Astrocyte (in vitro differentiated cells and primary cell): ENCODE measurements at regions not wholly inside any gene's neighbourhood (a gene's known extent, or its start where the extent isn't known, plus 50 kb on each side); places are given as distances from the start of the nearest gene placed in this dataset.
A peak's percentile ranks its signal among the peaks of the same experiment; 100 is the strongest.

ENCODE experiments used
- DNase-seq: peaks from one replicate; pipeline ENCODE4 v3.0.0-alpha.2; 2010; ENCODE audit warnings: low read depth
- FAIRE-seq: peaks from 2 replicates; lab custom pipeline; 2011; peaks lifted over from hg19 to GRCh38; lab: Jason Lieb, UNC
- H2AFZ ChIP-seq: 2 replicates; pipeline ENCODE4 v1.6.0; 2012; ENCODE audit warnings: low read depth, low read length, inconsistent platforms
- H3K27ac ChIP-seq: 2 replicates; pipeline ENCODE4 v1.5.1; 2011; ENCODE audit warnings: low read depth, low read length, inconsistent platforms
- H3K27me3 ChIP-seq: 2 replicates; pipeline ENCODE4 v1.6.0; 2011; ENCODE audit warnings: low read length, inconsistent platforms; ENCODE audit not compliant: insufficient read depth
- H3K36me3 ChIP-seq: 2 replicates; pipeline ENCODE4 v1.5.1; 2011; ENCODE audit warnings: low read length, inconsistent platforms; ENCODE audit not compliant: insufficient read depth
- H3K4me1 ChIP-seq: 2 replicates; pipeline ENCODE4 v1.5.1; 2011; ENCODE audit warnings: low read length, inconsistent platforms; ENCODE audit not compliant: insufficient read depth
- H3K4me2 ChIP-seq: 2 replicates; pipeline ENCODE4 v1.6.0; 2012; ENCODE audit warnings: low read length, inconsistent platforms
- H3K4me3 ChIP-seq: 2 replicates; pipeline ENCODE4 v1.5.1; 2011; ENCODE audit warnings: low read depth, mild to moderate bottlenecking, low read length, inconsistent platforms; ENCODE audit not compliant: insufficient read depth
- H3K79me2 ChIP-seq: 2 replicates; pipeline ENCODE4 v1.6.0; 2012; ENCODE audit warnings: mild to moderate bottlenecking, low read length, inconsistent platforms; ENCODE audit not compliant: insufficient read depth
- H3K9ac ChIP-seq: 2 replicates; pipeline ENCODE4 v1.6.0; 2012; ENCODE audit warnings: mild to moderate bottlenecking, low read length, inconsistent platforms
- H3K9me3 ChIP-seq: 2 replicates; pipeline ENCODE4 v1.5.1; 2012; ENCODE audit warnings: low read depth, mild to moderate bottlenecking, low read length, inconsistent platforms; ENCODE audit not compliant: insufficient read depth
- H4K20me1 ChIP-seq: 2 replicates; pipeline ENCODE4 v1.6.0; 2012; ENCODE audit warnings: low read length, inconsistent platforms; ENCODE audit not compliant: insufficient read depth
- H3K27ac Mint-ChIP-seq: one replicate; pipeline ENCODE4 v1.8.0; 2021; ENCODE audit warnings: mild to moderate bottlenecking, mixed read lengths; ENCODE audit not compliant: unreplicated experiment
- H3K27me3 Mint-ChIP-seq: one replicate; pipeline ENCODE4 v1.8.0; 2021; ENCODE audit warnings: low read depth, mixed read lengths; ENCODE audit not compliant: unreplicated experiment
- H3K36me3 Mint-ChIP-seq: one replicate; pipeline ENCODE4 v1.8.0; 2021; ENCODE audit warnings: low read depth, mixed read lengths; ENCODE audit not compliant: unreplicated experiment
- H3K4me1 Mint-ChIP-seq: one replicate; pipeline ENCODE4 v1.8.0; 2021; ENCODE audit warnings: low read depth, mixed read lengths; ENCODE audit not compliant: unreplicated experiment
- H3K4me3 Mint-ChIP-seq: one replicate; pipeline ENCODE4 v1.8.0; 2021; ENCODE audit warnings: mild to moderate bottlenecking, moderate library complexity, mixed read lengths; ENCODE audit not compliant: unreplicated experiment
- H3K9me3 Mint-ChIP-seq: one replicate; pipeline ENCODE4 v1.8.0; 2021; ENCODE audit warnings: mild to moderate bottlenecking, mixed read lengths; ENCODE audit not compliant: unreplicated experiment
- CTCF ChIP-seq: IDR thresholded peaks from 2 replicates; pipeline ENCODE4 v1.5.1; 2011; ENCODE audit warnings: low read depth, mild to moderate bottlenecking, inconsistent platforms, low read length, moderate library complexity; ENCODE audit not compliant: insufficient read depth
- EZH2 ChIP-seq: IDR thresholded peaks from 2 replicates; pipeline ENCODE4 v1.6.1; 2012; ENCODE audit warnings: mild to moderate bottlenecking, low read length, inconsistent platforms; ENCODE audit not compliant: insufficient read depth

- no peaks in the 10 kb centered on the region for H3K79me2 ChIP-seq
- Mint-ChIP-seq H3K4me1 (peaks cover 10% of the 10 kb centered on the region), H3K36me3 (peaks cover 2% of the 10 kb centered on the region), H3K27ac (no peak overlapping the region), H3K27me3 (no peaks in the 10 kb centered on the region), H3K4me3 (no peak overlapping the region), H3K9me3 (peaks cover 8% of the 10 kb centered on the region)
- no peak overlapping the region for H3K9ac ChIP-seq
- no peaks in the 10 kb centered on the region for H3K27me3 ChIP-seq
- H2AFZ ChIP-seq = no peak overlapping the region
- DNase-seq (peak; percentile 54), FAIRE-seq (peak; percentile 5)
- no peaks in the 10 kb centered on the region for H3K36me3 ChIP-seq
- H3K4me3 ChIP-seq = no peak overlapping the region
- TF ChIP-seq EZH2 = no peak
- TF ChIP-seq CTCF = no peak
- no peaks in the 10 kb centered on the region for H3K9me3 ChIP-seq
- no peaks in the 10 kb centered on the region for H4K20me1 ChIP-seq
- no peak overlapping the region for H3K4me2 ChIP-seq
- H3K4me1 ChIP-seq = peaks cover 6% of the 10 kb centered on the region
- peak overlapping the region; percentile 63 for H3K27ac ChIP-seq
Observed at GRCh38 chr5:125310749-125311148, 564.3 kb upstream of the ZNF608 start.

- Histone ChIP-seq H3K4me2 (peak overlapping the region; percentile 24), H3K4me1 (peaks cover 6% of the 10 kb centered on the region), H3K36me3 (no peaks in the 10 kb centered on the region), H3K27me3 (no peaks in the 10 kb centered on the region), H3K27ac (peak overlapping the region; percentile 63), H3K4me3 (no peak overlapping the region), H3K9ac (peak overlapping the region; percentile 3), H2AFZ (no peak overlapping the region), H3K9me3 (no peaks in the 10 kb centered on the region), H4K20me1 (no peaks in the 10 kb centered on the region), H3K79me2 (no peaks in the 10 kb centered on the region)
- Mint-ChIP-seq H3K27ac (peak overlapping the region; percentile 72), H3K36me3 (peaks cover 2% of the 10 kb centered on the region), H3K27me3 (no peaks in the 10 kb centered on the region), H3K9me3 (peaks cover 8% of the 10 kb centered on the region), H3K4me1 (peaks cover 10% of the 10 kb centered on the region), H3K4me3 (no peak overlapping the region)
- DNase-seq = peak; percentile 94
- TF ChIP-seq EZH2 = no peak
- FAIRE-seq = peak; percentile 97
Observed at GRCh38 chr5:125311743-125312142, 565.3 kb upstream of the ZNF608 start.

GRCh38 chr5:125313555-125313954, 567.1 kb upstream of the ZNF608 start:
- Histone ChIP-seq H3K36me3 (no peaks in the 10 kb centered on the region), H3K9me3 (no peaks in the 10 kb centered on the region), H3K79me2 (no peaks in the 10 kb centered on the region), H3K4me2 (no peak overlapping the region), H3K9ac (no peak overlapping the region), H2AFZ (no peak overlapping the region), H3K4me1 (peaks cover 6% of the 10 kb centered on the region), H3K27ac (no peak overlapping the region), H4K20me1 (no peaks in the 10 kb centered on the region), H3K27me3 (no peaks in the 10 kb centered on the region), H3K4me3 (no peak overlapping the region)
- H3K4me3 Mint-ChIP-seq = no peak overlapping the region
- FAIRE-seq (no peak), DNase-seq (no peak)
- peaks cover 2% of the 10 kb centered on the region for H3K36me3 Mint-ChIP-seq
- H3K4me1 Mint-ChIP-seq = peaks cover 15% of the 10 kb centered on the region
- no peak for TF ChIP-seq CTCF
- no peak for TF ChIP-seq EZH2
- peaks cover 6% of the 10 kb centered on the region for H3K9me3 Mint-ChIP-seq
- no peaks in the 10 kb centered on the region for H3K27me3 Mint-ChIP-seq
- no peak overlapping the region for H3K27ac Mint-ChIP-seq
